ENCODE measurements at regions not wholly inside any gene's neighbourhood (a gene's known extent, or its start where the extent isn't known, plus 50 kb on each side); places are given as distances from the start of the nearest gene placed in this dataset.

- TF ChIP-seq CTCF (IDR thresholded peaks at IDR 0.05; ENCODE audit: insufficient read depth, low read length, poor library complexity, severe bottlenecking): no peak
- Histone ChIP-seq H3K27me3 (replicated peaks; ENCODE audit: control insufficient read depth, insufficient read depth, low read length) (no peaks in the 10 kb centered on the region), H3K4me3 (replicated peaks; ENCODE audit: low read depth, low read length) (no peak overlapping the region), H3K36me3 (ENCODE audit: control insufficient read depth, insufficient read depth, low read length) (no peaks in the 10 kb centered on the region)
- DNase-seq (ENCODE audit: extremely low read depth, insufficient read length): no peak
These were observed 293.7 kb downstream of the NSUN3 start for GRCh38 chr3:94356581-94356980.

- no peak for DNase-seq (ENCODE audit: extremely low read depth, insufficient read length)
- H3K27me3 ChIP-seq (replicated peaks; ENCODE audit: control insufficient read depth, insufficient read depth, low read length): no peaks in the 10 kb centered on the region
- no peaks in the 10 kb centered on the region for H3K36me3 ChIP-seq (ENCODE audit: control insufficient read depth, insufficient read depth, low read length)
- no peak overlapping the region for H3K4me3 ChIP-seq (replicated peaks; ENCODE audit: low read depth, low read length)
- no peak for TF ChIP-seq CTCF (IDR thresholded peaks at IDR 0.05; ENCODE audit: insufficient read depth, low read length, poor library complexity, severe bottlenecking)
These were observed 297.1 kb downstream of the NSUN3 start for GRCh38 chr3:94359996-94360395.

GRCh38 chr3:94360987-94361386 is 298.1 kb downstream of the NSUN3 start:
- Histone ChIP-seq H3K27me3 (replicated peaks; ENCODE audit: control insufficient read depth, insufficient read depth, low read length) (no peaks in the 10 kb centered on the region), H3K4me3 (replicated peaks; ENCODE audit: low read depth, low read length) (no peak overlapping the region), H3K36me3 (ENCODE audit: control insufficient read depth, insufficient read depth, low read length) (no peaks in the 10 kb centered on the region)
- no peak for TF ChIP-seq CTCF (IDR thresholded peaks at IDR 0.05; ENCODE audit: insufficient read depth, low read length, poor library complexity, severe bottlenecking)
- DNase-seq (ENCODE audit: extremely low read depth, insufficient read length): no peak

GRCh38 chr3:94362393-94362792 is 299.5 kb downstream of the NSUN3 start:
- Histone ChIP-seq H3K36me3 (ENCODE audit: control insufficient read depth, insufficient read depth, low read length) (no peaks in the 10 kb centered on the region), H3K4me3 (replicated peaks; ENCODE audit: low read depth, low read length) (no peak overlapping the region), H3K27me3 (replicated peaks; ENCODE audit: control insufficient read depth, insufficient read depth, low read length) (no peaks in the 10 kb centered on the region)
- DNase-seq (ENCODE audit: extremely low read depth, insufficient read length): no peak
- no peak for TF ChIP-seq CTCF (IDR thresholded peaks at IDR 0.05; ENCODE audit: insufficient read depth, low read length, poor library complexity, severe bottlenecking)

GRCh38 chr3:94365006-94365405 is 302.1 kb downstream of the NSUN3 start:
- TF ChIP-seq CTCF (IDR thresholded peaks at IDR 0.05; ENCODE audit: insufficient read depth, low read length, poor library complexity, severe bottlenecking): no peak
- no peak overlapping the region for H3K4me3 ChIP-seq (replicated peaks; ENCODE audit: low read depth, low read length)
- no peak for DNase-seq (ENCODE audit: extremely low read depth, insufficient read length)

GRCh38 chr3:94372026-94372425 is 309.2 kb downstream of the NSUN3 start:
- no peaks in the 10 kb centered on the region for H3K27me3 ChIP-seq (replicated peaks; ENCODE audit: control insufficient read depth, insufficient read depth, low read length)
- H3K4me3 ChIP-seq (replicated peaks; ENCODE audit: low read depth, low read length): no peak overlapping the region
- no peaks in the 10 kb centered on the region for H3K36me3 ChIP-seq (ENCODE audit: control insufficient read depth, insufficient read depth, low read length)
- DNase-seq (ENCODE audit: extremely low read depth, insufficient read length): no peak
- no peak for TF ChIP-seq CTCF (IDR thresholded peaks at IDR 0.05; ENCODE audit: insufficient read depth, low read length, poor library complexity, severe bottlenecking)

More at GRCh38 chr3:94365006-94365405, 302.1 kb downstream of the NSUN3 start:
- no peaks in the 10 kb centered on the region for H3K27me3 ChIP-seq (replicated peaks; ENCODE audit: control insufficient read depth, insufficient read depth, low read length)
- no peaks in the 10 kb centered on the region for H3K36me3 ChIP-seq (ENCODE audit: control insufficient read depth, insufficient read depth, low read length)
